ENCODE measurements at regions not wholly inside any gene's neighbourhood (a gene's known extent, or its start where the extent isn't known, plus 50 kb on each side); places are given as distances from the start of the nearest gene placed in this dataset.

DNA sequence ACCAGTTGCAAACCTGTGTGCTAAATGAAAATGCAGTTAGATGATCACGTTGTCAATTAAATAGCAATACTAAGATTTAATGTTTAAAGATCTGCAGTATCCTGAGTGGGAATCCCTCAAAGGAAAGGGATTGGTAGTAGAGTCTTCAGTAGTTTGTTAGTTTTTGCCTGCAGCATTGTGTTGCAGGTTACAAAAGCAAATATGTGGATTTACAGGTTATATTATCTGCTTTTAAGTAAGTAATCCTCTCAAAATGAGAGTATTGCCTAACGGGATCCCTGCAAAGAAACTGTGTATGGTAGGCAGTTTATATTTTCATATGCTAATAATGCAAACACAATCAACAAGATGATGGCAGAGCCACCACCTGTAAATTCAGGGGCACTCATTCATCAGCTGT, 72.2 kb upstream of the OSBPL8 start:
- intact Hi-C loops (cut with DNase I) = no loop called here
- DNase-seq = no peak
- WGBS, 2 donors = 76 to 80% methylated on average over 2 of the region's 2 CpGs

DNA sequence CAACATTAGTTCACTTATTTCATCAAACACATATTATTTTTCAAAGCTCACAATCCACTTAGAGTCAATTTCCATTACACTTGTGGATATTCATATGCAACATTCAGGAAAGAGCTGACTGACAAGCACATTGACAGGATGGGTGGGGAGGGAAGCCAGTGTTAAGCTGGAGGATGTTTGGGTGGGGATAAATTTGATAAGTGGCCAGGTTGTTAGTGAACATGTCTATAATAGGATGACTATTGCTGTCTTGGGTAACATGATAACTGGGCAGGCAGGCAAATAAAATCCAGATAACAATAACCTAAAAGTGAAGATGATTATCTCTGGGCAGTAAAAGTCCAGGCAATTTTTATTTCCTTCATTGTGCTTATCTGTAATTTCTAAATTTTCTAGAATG, 73.8 kb upstream of the OSBPL8 start:
- DNase-seq (no peak), ATAC-seq (ENCODE audit: low FRiP score) (no peak)
- intact Hi-C loops (cut with DNase I) = no loop called here
- no peak overlapping the region for H3K27ac ChIP-seq (ENCODE audit: low read depth in 1 of 2, low read length in 2 of 2)
- H3K27me3 ChIP-seq (ENCODE audit: control insufficient read depth in 1 of 2, insufficient read depth in 2 of 2, low read length in 1 of 2) = no peaks in the 10 kb centered on the region
- H3K4me1 ChIP-seq (ENCODE audit: control insufficient read depth in 1 of 2, insufficient read depth in 2 of 2, low read length in 2 of 2) = no peaks in the 10 kb centered on the region
- H3K36me3 ChIP-seq (ENCODE audit: control insufficient read depth in 1 of 2, insufficient read depth in 2 of 2, low read length in 1 of 2) = no peaks in the 10 kb centered on the region
- no peak overlapping the region for H3K4me3 ChIP-seq (ENCODE audit: low read length in 2 of 2)
- H3K9me3 ChIP-seq (ENCODE audit: control insufficient read depth, low read length) = no peaks in the 10 kb centered on the region

More for the DNA sequence above, 72.2 kb upstream of the OSBPL8 start:
- no peaks in the 10 kb centered on the region for H3K4me1 ChIP-seq (ENCODE audit: control insufficient read depth in 1 of 2, insufficient read depth in 2 of 2, low read length in 2 of 2)
- H3K9me3 ChIP-seq (ENCODE audit: control insufficient read depth, low read length) = no peaks in the 10 kb centered on the region
- no peaks in the 10 kb centered on the region for H3K36me3 ChIP-seq (ENCODE audit: control insufficient read depth in 1 of 2, insufficient read depth in 2 of 2, low read length in 1 of 2)
- no peak for ATAC-seq (ENCODE audit: low FRiP score)
- H3K27ac ChIP-seq (ENCODE audit: low read depth in 1 of 2, low read length in 2 of 2) = no peak overlapping the region
- H3K4me3 ChIP-seq (ENCODE audit: low read length in 2 of 2) = no peak overlapping the region
- no peaks in the 10 kb centered on the region for H3K27me3 ChIP-seq (ENCODE audit: control insufficient read depth in 1 of 2, insufficient read depth in 2 of 2, low read length in 1 of 2)

DNA sequence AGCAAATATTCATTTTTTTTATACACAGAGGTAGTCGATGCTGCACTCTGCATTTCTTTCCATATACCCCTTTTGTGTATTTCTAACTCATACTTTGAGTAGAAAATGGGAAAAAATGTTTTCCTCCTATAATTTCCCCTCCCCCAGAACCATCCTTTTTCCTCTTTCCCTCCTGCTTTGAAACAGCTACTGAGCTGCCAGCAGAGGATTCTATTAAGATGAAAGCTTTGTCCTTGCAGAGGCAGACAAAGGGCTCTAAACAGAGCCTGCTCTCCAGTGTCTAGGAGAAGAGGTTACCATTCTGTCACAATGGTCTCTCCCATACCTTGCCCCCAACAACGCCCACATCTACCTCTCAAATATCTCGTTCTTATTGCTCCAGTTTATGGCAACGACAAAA, 74.6 kb upstream of the OSBPL8 start:
- H3K9me3 ChIP-seq (ENCODE audit: control insufficient read depth, low read length) = no peaks in the 10 kb centered on the region
- ATAC-seq (ENCODE audit: low FRiP score) (no peak), DNase-seq (no peak)
- 76 to 78% methylated on average over 4 of the region's 4 CpGs for WGBS, 2 donors
- no peak overlapping the region for H3K27ac ChIP-seq (ENCODE audit: low read depth in 1 of 2, low read length in 2 of 2)
- no peaks in the 10 kb centered on the region for H3K4me1 ChIP-seq (ENCODE audit: control insufficient read depth in 1 of 2, insufficient read depth in 2 of 2, low read length in 2 of 2)
- H3K27me3 ChIP-seq (ENCODE audit: control insufficient read depth in 1 of 2, insufficient read depth in 2 of 2, low read length in 1 of 2) = no peaks in the 10 kb centered on the region
- no peaks in the 10 kb centered on the region for H3K36me3 ChIP-seq (ENCODE audit: control insufficient read depth in 1 of 2, insufficient read depth in 2 of 2, low read length in 1 of 2)
- intact Hi-C loops (cut with DNase I) = no loop called here
- H3K4me3 ChIP-seq (ENCODE audit: low read length in 2 of 2) = no peak overlapping the region

DNA sequence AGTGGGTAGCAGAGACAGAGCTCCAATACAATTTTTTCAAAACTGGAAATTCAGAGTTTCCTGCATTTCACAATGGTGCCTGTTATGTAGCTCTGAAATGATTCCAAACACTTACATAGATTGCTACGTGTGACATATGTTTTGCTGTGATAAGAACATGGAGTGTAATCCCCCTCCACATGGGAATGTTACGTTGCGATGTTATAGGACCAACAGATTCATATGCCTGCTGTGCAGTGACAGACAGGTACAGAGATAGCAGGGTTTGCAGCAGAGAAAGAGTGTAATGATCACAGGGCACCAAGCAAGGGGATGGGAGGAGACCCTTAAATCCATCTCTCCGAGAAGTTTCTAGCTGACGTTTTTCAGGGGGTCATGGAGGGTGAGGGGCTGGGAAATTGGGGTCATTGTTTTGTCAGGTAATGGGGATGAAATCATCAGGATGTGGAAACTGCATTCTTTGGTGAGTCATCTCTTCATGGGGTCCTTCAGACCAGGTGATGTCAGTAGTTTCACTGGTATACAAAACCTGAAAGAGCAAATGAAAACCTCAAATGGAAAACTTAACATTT, 76.6 kb upstream of the OSBPL8 start:
- no peak for DNase-seq
- Histone ChIP-seq H3K27ac (ENCODE audit: low read depth in 1 of 2, low read length in 2 of 2) (no peak overlapping the region), H3K36me3 (ENCODE audit: control insufficient read depth in 1 of 2, insufficient read depth in 2 of 2, low read length in 1 of 2) (no peaks in the 10 kb centered on the region), H3K9me3 (ENCODE audit: control insufficient read depth, low read length) (no peaks in the 10 kb centered on the region), H3K27me3 (ENCODE audit: control insufficient read depth in 1 of 2, insufficient read depth in 2 of 2, low read length in 1 of 2) (no peaks in the 10 kb centered on the region), H3K4me3 (ENCODE audit: low read length in 2 of 2) (no peak overlapping the region), H3K4me1 (ENCODE audit: control insufficient read depth in 1 of 2, insufficient read depth in 2 of 2, low read length in 2 of 2) (no peaks in the 10 kb centered on the region)
- no peak for ATAC-seq (ENCODE audit: low FRiP score)
- intact Hi-C loops (cut with DNase I) = no loop called here
- 65 to 70% methylated on average over 5 of the region's 5 CpGs for WGBS, 2 donors

DNA sequence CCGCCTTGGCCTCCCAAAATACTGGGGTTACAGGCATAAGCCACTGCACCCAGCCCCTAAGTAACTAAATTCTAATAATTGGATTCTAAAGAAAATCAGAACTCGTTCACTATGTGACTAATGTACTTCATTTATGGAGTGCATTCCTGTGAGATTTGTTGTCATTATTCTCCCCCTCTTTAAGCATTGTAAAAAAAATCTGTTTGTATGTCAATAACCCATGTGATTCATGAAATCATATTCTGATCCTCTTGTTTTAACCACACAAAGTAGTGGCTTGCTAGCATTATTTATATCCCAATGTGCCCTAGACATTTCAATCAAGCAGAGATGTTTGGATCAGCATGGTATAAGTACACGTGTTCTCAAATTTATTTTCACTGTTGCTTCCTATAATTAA, 78.2 kb upstream of the OSBPL8 start:
- Histone ChIP-seq H3K4me3 (ENCODE audit: low read length in 2 of 2) (no peak overlapping the region), H3K9me3 (ENCODE audit: control insufficient read depth, low read length) (no peaks in the 10 kb centered on the region), H3K27me3 (ENCODE audit: control insufficient read depth in 1 of 2, insufficient read depth in 2 of 2, low read length in 1 of 2) (no peaks in the 10 kb centered on the region), H3K27ac (ENCODE audit: low read depth in 1 of 2, low read length in 2 of 2) (no peak overlapping the region), H3K4me1 (ENCODE audit: control insufficient read depth in 1 of 2, insufficient read depth in 2 of 2, low read length in 2 of 2) (no peaks in the 10 kb centered on the region), H3K36me3 (ENCODE audit: control insufficient read depth in 1 of 2, insufficient read depth in 2 of 2, low read length in 1 of 2) (no peaks in the 10 kb centered on the region)
- ATAC-seq (ENCODE audit: low FRiP score) = no peak
- no peak for DNase-seq
- intact Hi-C loops (cut with DNase I) = no loop called here
- 83 to 84% methylated on average over 3 of the region's 3 CpGs for WGBS, 2 donors

DNA sequence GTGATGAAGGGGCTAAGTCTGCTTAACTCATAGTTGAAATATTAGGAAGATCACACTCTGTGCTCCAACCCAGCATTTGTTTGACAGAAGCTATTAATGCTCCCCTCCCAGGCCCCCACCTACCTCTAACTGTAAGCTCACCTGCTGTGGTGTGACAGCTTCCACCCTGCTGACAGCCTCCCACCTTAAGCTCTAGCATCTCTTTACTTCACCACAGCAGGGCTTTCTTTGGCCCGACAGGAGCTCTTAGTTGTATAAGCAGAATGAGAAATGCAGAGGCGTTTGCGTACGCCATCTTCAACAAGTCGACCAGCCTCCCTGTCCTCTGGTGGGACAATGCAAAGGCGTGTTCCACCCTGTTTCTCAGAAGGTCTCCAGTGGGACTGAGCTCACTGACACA, 80.1 kb upstream of the OSBPL8 start:
- Histone ChIP-seq H3K9me3 (ENCODE audit: control insufficient read depth, low read length) (no peaks in the 10 kb centered on the region), H3K27me3 (ENCODE audit: control insufficient read depth in 1 of 2, insufficient read depth in 2 of 2, low read length in 1 of 2) (no peaks in the 10 kb centered on the region), H3K4me3 (ENCODE audit: low read length in 2 of 2) (no peak overlapping the region), H3K36me3 (ENCODE audit: control insufficient read depth in 1 of 2, insufficient read depth in 2 of 2, low read length in 1 of 2) (no peaks in the 10 kb centered on the region), H3K4me1 (ENCODE audit: control insufficient read depth in 1 of 2, insufficient read depth in 2 of 2, low read length in 2 of 2) (no peaks in the 10 kb centered on the region), H3K27ac (ENCODE audit: low read depth in 1 of 2, low read length in 2 of 2) (no peak overlapping the region)
- no peak for ATAC-seq (ENCODE audit: low FRiP score)
- intact Hi-C loops (cut with DNase I) = no loop called here
- 84 to 86% methylated on average over 6 of the region's 6 CpGs for WGBS, 2 donors
- no peak for DNase-seq

DNA sequence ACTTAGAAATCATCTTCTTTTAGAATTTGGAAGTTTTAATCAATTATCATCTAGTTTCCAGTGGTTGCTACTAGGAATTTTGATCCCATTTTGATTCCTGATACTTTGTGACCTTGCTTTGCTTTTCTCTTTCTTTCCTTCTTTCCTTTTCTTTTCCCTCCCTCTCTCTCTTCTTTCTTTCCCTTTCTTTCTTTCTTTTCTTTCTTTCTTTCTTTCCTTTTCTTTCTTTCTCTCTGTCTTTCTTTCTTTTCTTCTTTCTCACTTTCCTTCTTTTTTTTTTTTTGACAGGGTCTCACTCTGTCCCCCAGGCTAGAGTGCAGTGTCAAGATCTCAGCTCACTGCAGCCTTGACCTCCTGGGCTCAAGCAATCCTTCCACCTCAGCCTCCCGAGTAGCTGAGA, 81.5 kb upstream of the OSBPL8 start:
- Histone ChIP-seq H3K9me3 (ENCODE audit: control insufficient read depth, low read length) (no peaks in the 10 kb centered on the region), H3K4me1 (ENCODE audit: control insufficient read depth in 1 of 2, insufficient read depth in 2 of 2, low read length in 2 of 2) (no peaks in the 10 kb centered on the region), H3K27me3 (ENCODE audit: control insufficient read depth in 1 of 2, insufficient read depth in 2 of 2, low read length in 1 of 2) (no peaks in the 10 kb centered on the region), H3K36me3 (ENCODE audit: control insufficient read depth in 1 of 2, insufficient read depth in 2 of 2, low read length in 1 of 2) (no peaks in the 10 kb centered on the region), H3K4me3 (ENCODE audit: low read length in 2 of 2) (no peak overlapping the region), H3K27ac (ENCODE audit: low read depth in 1 of 2, low read length in 2 of 2) (no peak overlapping the region)
- no peak for ATAC-seq (ENCODE audit: low FRiP score)
- 85 to 94% methylated on average over 1 of the region's 1 CpG for WGBS, 2 donors
- no peak for DNase-seq
- intact Hi-C loops (cut with DNase I) = no loop called here

DNA sequence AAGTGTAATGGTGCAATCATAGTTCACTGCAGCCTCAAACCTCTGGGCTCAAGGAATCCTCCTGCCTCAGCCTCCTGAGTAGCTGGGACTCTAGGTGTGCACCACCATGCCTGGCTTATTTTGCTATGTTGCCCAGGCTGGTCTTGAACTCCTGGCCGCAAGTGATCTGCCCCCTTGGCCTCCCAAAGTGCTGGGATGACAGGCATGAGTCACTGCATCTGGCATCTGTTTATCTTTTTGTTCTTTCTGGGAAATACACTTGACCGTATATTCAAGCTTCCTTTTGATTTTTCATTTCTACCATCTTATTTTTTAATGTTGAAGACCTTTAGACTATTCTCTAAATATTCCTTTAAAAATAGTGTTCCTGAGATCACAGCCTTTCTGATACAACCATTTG, 82.4 kb upstream of the OSBPL8 start:
- intact Hi-C loops (cut with DNase I) = no loop called here
- Histone ChIP-seq H3K9me3 (ENCODE audit: control insufficient read depth, low read length) (no peaks in the 10 kb centered on the region), H3K27ac (ENCODE audit: low read depth in 1 of 2, low read length in 2 of 2) (no peak overlapping the region), H3K36me3 (ENCODE audit: control insufficient read depth in 1 of 2, insufficient read depth in 2 of 2, low read length in 1 of 2) (no peaks in the 10 kb centered on the region), H3K27me3 (ENCODE audit: control insufficient read depth in 1 of 2, insufficient read depth in 2 of 2, low read length in 1 of 2) (no peaks in the 10 kb centered on the region), H3K4me3 (ENCODE audit: low read length in 2 of 2) (no peak overlapping the region), H3K4me1 (ENCODE audit: control insufficient read depth in 1 of 2, insufficient read depth in 2 of 2, low read length in 2 of 2) (no peaks in the 10 kb centered on the region)
- DNase-seq (no peak), ATAC-seq (ENCODE audit: low FRiP score) (no peak)
- 75 to 78% methylated on average over 2 of the region's 2 CpGs for WGBS, 2 donors

DNA sequence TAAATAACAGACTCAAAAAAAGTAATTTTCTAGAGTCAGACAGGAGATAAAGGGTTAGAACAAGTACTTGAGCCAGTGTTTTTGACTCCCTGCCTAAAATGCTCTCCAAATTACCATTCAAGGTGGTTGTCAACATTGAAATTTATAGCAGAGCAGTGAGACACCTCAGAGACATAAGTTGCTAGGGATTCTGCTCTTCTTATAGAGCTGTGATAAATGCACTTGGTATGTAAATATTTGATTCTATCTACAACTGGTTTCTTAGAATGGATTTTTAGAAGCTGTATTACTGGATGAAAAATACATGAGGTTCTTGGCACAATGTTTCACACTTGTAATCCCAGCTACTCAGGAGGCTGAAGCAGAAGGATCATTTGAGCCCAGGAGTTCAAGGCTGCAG, 83.9 kb upstream of the OSBPL8 start:
- DNase-seq (no peak), ATAC-seq (ENCODE audit: low FRiP score) (no peak)
- no peaks in the 10 kb centered on the region for H3K9me3 ChIP-seq (ENCODE audit: control insufficient read depth, low read length)
- no peaks in the 10 kb centered on the region for H3K36me3 ChIP-seq (ENCODE audit: control insufficient read depth in 1 of 2, insufficient read depth in 2 of 2, low read length in 1 of 2)
- H3K27me3 ChIP-seq (ENCODE audit: control insufficient read depth in 1 of 2, insufficient read depth in 2 of 2, low read length in 1 of 2) = no peaks in the 10 kb centered on the region
- no peaks in the 10 kb centered on the region for H3K4me1 ChIP-seq (ENCODE audit: control insufficient read depth in 1 of 2, insufficient read depth in 2 of 2, low read length in 2 of 2)
- intact Hi-C loops (cut with DNase I) = no loop called here
- H3K27ac ChIP-seq (ENCODE audit: low read depth in 1 of 2, low read length in 2 of 2) = no peak overlapping the region
- no peak overlapping the region for H3K4me3 ChIP-seq (ENCODE audit: low read length in 2 of 2)

Measured in aorta (tissue), 5 donors.